HFFc6 (cell line): ENCODE measurements at regions not wholly inside any gene's neighbourhood (a gene's known extent, or its start where the extent isn't known, plus 50 kb on each side); places are given as distances from the start of the nearest gene placed in this dataset.

Experiments
- DNase-seq: peaks from one replicate; pipeline ENCODE4 v3.0.0-alpha.2; 2018
- H3K27ac Mint-ChIP-seq: 2 replicates; pipeline ENCODE4 v1.8.0; 2020; ENCODE audit warnings: mild to moderate bottlenecking, mixed read lengths
- H3K27me3 Mint-ChIP-seq: 2 replicates; pipeline ENCODE4 v1.8.0; 2021; ENCODE audit warnings: mild to moderate bottlenecking, moderate library complexity, mixed read lengths; ENCODE audit not compliant: insufficient read depth
- H3K36me3 Mint-ChIP-seq: 2 replicates; pipeline ENCODE4 v1.8.0; 2021; ENCODE audit warnings: low read depth, mixed read lengths
- H3K4me1 Mint-ChIP-seq: 2 replicates; pipeline ENCODE4 v1.8.0; 2020; ENCODE audit warnings: low read depth, mixed read lengths
- H3K4me3 Mint-ChIP-seq: 2 replicates; pipeline ENCODE4 v1.8.0; 2020; ENCODE audit warnings: mild to moderate bottlenecking, moderate library complexity, mixed read lengths
- H3K9me3 Mint-ChIP-seq: 2 replicates; pipeline ENCODE4 v1.8.0; 2020; ENCODE audit warnings: mild to moderate bottlenecking, mixed read lengths
- TF ChIP-seq, protein P1 (sequence below): fragments of 200-600 bp; sonication (generic); IDR thresholded peaks from 2 replicates; pipeline ENCODE4 v1.5.0; 2021; ENCODE audit warnings: antibody characterized with exemption, mild to moderate bottlenecking

DNA sequence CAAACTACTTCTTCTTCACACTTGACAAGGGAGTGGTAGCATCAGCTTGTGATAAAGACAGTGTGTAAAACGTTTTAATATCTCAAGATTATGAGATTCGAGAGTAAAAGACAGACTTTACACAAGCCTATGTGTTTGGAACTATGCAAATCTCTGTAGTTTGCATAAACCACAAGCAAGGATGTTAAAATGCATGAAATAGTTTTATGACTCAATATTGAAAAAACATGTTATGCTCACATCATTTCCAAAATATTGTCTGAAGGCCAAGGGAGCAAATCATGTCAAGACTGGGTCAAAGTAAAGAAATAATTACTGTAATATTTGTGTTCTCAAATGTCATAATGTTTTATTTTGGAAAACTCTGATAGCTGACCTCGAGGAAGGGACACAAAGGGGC, 316.8 kb upstream of the KLF12 start:
- Mint-ChIP-seq H3K9me3 (no peaks in the 10 kb centered on the region), H3K4me1 (peaks cover 19% of the 10 kb centered on the region), H3K4me3 (no peak overlapping the region), H3K27ac (no peak overlapping the region), H3K36me3 (no peaks in the 10 kb centered on the region), H3K27me3 (peaks cover 8% of the 10 kb centered on the region)
- TF ChIP-seq, protein P1, sequence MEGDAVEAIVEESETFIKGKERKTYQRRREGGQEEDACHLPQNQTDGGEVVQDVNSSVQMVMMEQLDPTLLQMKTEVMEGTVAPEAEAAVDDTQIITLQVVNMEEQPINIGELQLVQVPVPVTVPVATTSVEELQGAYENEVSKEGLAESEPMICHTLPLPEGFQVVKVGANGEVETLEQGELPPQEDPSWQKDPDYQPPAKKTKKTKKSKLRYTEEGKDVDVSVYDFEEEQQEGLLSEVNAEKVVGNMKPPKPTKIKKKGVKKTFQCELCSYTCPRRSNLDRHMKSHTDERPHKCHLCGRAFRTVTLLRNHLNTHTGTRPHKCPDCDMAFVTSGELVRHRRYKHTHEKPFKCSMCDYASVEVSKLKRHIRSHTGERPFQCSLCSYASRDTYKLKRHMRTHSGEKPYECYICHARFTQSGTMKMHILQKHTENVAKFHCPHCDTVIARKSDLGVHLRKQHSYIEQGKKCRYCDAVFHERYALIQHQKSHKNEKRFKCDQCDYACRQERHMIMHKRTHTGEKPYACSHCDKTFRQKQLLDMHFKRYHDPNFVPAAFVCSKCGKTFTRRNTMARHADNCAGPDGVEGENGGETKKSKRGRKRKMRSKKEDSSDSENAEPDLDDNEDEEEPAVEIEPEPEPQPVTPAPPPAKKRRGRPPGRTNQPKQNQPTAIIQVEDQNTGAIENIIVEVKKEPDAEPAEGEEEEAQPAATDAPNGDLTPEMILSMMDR: no peak
- DNase-seq: no peak

GRCh38 chr13:74450525-74450845, 316.3 kb upstream of the KLF12 start:
- H3K36me3 Mint-ChIP-seq: no peaks in the 10 kb centered on the region
- no peak for DNase-seq
- no peak overlapping the region for H3K4me3 Mint-ChIP-seq
- peaks cover 4% of the 10 kb centered on the region for H3K27me3 Mint-ChIP-seq
- H3K27ac Mint-ChIP-seq: no peak overlapping the region
- H3K9me3 Mint-ChIP-seq: no peaks in the 10 kb centered on the region
- TF ChIP-seq, protein P1: no peak
- peaks cover 24% of the 10 kb centered on the region for H3K4me1 Mint-ChIP-seq

- no peak overlapping the region for H3K4me3 Mint-ChIP-seq
- H3K9me3 Mint-ChIP-seq: no peaks in the 10 kb centered on the region
- H3K4me1 Mint-ChIP-seq: peaks cover 29% of the 10 kb centered on the region
- TF ChIP-seq, protein P1: no peak
- peaks cover 4% of the 10 kb centered on the region for H3K27me3 Mint-ChIP-seq
- H3K27ac Mint-ChIP-seq: no peak overlapping the region
- DNase-seq: no peak
- H3K36me3 Mint-ChIP-seq: no peaks in the 10 kb centered on the region
Measured at GRCh38 chr13:74449811-74450524, 315.8 kb upstream of the KLF12 start.

GRCh38 chr13:74444864-74445479, 310.8 kb upstream of the KLF12 start:
- peak overlapping the region; percentile 8; the same call in 1 of the 2 replicates for H3K4me3 Mint-ChIP-seq
- H3K36me3 Mint-ChIP-seq: 0 out of 2 replicates have a peak, but pooled peaks cover 4% of the 10 kb centered on the region
- H3K27me3 Mint-ChIP-seq: peaks cover 2% of the 10 kb centered on the region; the same call in 1 of the 2 replicates
- DNase-seq: peak; percentile 18
- no peaks in the 10 kb centered on the region for H3K9me3 Mint-ChIP-seq
- no peak overlapping the region for H3K27ac Mint-ChIP-seq
- TF ChIP-seq, protein P1: no peak
- H3K4me1 Mint-ChIP-seq: peaks cover 36% of the 10 kb centered on the region

DNA sequence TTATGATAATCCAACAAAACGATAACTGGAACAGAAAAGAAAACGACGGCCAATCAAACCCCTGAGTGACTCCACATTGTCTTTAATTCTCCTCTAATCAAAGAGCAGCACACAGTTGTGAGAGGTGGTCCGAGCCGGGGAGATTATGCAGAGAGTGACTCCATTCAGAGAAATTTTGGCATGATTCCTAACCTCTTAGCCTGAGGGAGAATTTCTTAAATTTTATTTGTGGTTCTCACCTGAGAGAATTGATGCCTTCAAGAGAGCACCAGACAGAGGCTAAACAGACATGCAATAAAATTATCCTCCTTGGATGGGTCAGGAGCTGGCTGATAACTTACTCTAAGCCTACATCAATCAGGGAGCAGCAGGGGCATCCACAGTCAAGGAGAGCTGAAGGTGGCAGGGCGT, 310.0 kb upstream of the KLF12 start:
- H3K36me3 Mint-ChIP-seq: 0 out of 2 replicates have a peak, but pooled peaks cover 4% of the 10 kb centered on the region
- peak; percentile 24 for DNase-seq
- H3K27me3 Mint-ChIP-seq: peaks cover 4% of the 10 kb centered on the region
- H3K27ac Mint-ChIP-seq: peak overlapping the region; percentile 74
- TF ChIP-seq, protein P1: no peak
- H3K4me3 Mint-ChIP-seq: peak overlapping the region; percentile 58
- H3K4me1 Mint-ChIP-seq: peaks cover 36% of the 10 kb centered on the region
- no peaks in the 10 kb centered on the region for H3K9me3 Mint-ChIP-seq
